GM18505 (cell line): ENCODE measurements at regions not wholly inside any gene's neighbourhood (a gene's known extent, or its start where the extent isn't known, plus 50 kb on each side); places are given as distances from the start of the nearest gene placed in this dataset.

Experiments used
- ATAC-seq: cut with Tn5 transposase; IDR thresholded peaks from one replicate; pipeline ENCODE4 v1.9.1; 2021; ENCODE audit not compliant: unreplicated experiment
- POLR2A ChIP-seq: IDR thresholded peaks from 4 replicates; pipeline ENCODE4 v1.6.1; 2011; ENCODE audit warnings: borderline replicate concordance; ENCODE audit not compliant: insufficient read depth, insufficient read length; ENCODE audit errors: extremely low read depth

GRCh38 chr1:96075704-96076455 is 645.7 kb upstream of the PTBP2 start:
- TF ChIP-seq POLR2A, result no peak
- no peak for ATAC-seq

- no peak for ATAC-seq
- TF ChIP-seq POLR2A, result no peak
These were observed 645.0 kb upstream of the PTBP2 start for GRCh38 chr1:96076589-96076988.

DNA sequence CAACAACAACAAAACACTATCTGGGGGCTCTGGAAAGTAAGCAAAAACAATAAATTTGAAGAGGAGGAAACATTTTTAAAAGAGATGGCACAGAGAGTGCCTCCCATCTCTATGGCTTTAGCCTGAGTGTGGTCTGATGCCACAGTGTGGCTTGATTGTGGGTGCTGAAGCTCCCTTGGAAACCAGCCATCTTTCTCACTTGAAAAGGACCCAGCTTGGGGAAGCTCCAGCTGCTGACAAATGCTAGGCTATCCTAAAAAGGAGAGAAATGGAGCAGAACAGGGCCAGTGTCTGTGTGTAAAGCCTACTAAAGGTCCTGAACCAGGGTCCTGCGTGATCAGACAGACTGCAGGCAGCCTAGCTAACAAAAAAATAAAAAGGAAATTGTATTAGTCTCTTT is 642.0 kb upstream of the PTBP2 start:
- ATAC-seq, result no peak
- no peak for TF ChIP-seq POLR2A

- ATAC-seq, result no peak
- no peak for TF ChIP-seq POLR2A
These were observed 640.7 kb upstream of the PTBP2 start for GRCh38 chr1:96080925-96081324.

DNA sequence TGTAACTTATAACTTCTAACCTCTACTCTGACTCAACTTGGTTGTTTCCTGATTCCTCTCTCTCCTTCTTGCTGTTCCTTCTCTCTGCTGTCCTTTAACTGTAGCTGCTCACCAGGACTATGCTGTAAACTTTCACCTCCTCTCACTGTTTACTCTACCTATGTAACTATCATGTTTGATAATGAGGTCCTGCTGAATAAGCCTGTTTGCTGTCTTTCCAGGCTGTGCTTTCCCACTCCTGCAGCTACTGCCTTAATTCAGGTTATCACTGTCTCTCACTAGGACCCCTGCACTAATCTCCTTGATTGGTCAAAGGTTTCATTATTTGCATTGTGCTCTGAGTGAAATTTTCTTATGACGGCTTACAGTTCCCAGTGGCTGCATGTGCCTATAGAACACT is 633.9 kb upstream of the PTBP2 start:
- no peak for TF ChIP-seq POLR2A
- no peak for ATAC-seq

- TF ChIP-seq POLR2A, result no peak
These were observed 631.5 kb upstream of the PTBP2 start for GRCh38 chr1:96090134-96090533.

GRCh38 chr1:96095849-96096612 is 625.6 kb upstream of the PTBP2 start:
- TF ChIP-seq POLR2A, result no peak
- no peak for ATAC-seq

More at GRCh38 chr1:96090134-96090533, 631.5 kb upstream of the PTBP2 start:
- no peak for ATAC-seq

- ATAC-seq, result no peak
- no peak for TF ChIP-seq POLR2A
These were observed 624.8 kb upstream of the PTBP2 start for GRCh38 chr1:96096613-96097321.

- ATAC-seq, result no peak
- TF ChIP-seq POLR2A, result no peak
These were observed 617.1 kb upstream of the PTBP2 start for GRCh38 chr1:96104506-96104905.

GRCh38 chr1:96104906-96105305 is 616.7 kb upstream of the PTBP2 start:
- TF ChIP-seq POLR2A, result no peak
- ATAC-seq, result no peak

GRCh38 chr1:96116731-96117130 is 604.9 kb upstream of the PTBP2 start:
- no peak for ATAC-seq
- no peak for TF ChIP-seq POLR2A

- no peak for TF ChIP-seq POLR2A
- ATAC-seq, result no peak
These were observed 591.2 kb upstream of the PTBP2 start for GRCh38 chr1:96130432-96130831.

DNA sequence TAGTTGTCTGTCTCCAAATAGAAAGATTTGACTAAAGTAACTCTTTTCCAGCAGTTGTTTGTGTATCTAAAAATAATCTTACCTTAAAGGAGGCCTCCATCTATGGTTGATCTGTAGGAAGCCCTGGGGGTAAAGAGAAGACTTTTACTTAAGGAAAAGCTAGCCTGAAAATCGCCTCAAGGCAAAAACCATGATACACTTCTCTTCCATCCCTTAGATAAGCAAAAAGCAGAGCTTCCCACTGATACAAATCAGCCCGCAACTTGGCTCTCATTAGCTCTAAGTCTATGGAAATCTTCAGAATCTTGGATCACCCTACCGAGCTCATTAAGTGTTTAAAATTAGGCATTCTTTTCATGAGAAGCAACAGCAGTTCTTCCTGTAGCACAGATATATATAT is 576.9 kb upstream of the PTBP2 start:
- ATAC-seq, result no peak
- TF ChIP-seq POLR2A, result no peak
